ENCODE measurements at regions not wholly inside any gene's neighbourhood (a gene's known extent, or its start where the extent isn't known, plus 50 kb on each side); places are given as distances from the start of the nearest gene placed in this dataset.

GRCh38 chrX:20350596-20350995 lies 83.9 kb upstream of the RPS6KA3 start:
- H3K79me2 ChIP-seq (ENCODE audit: insufficient read depth, low read length) = no peaks in the 10 kb centered on the region
- no peaks in the 10 kb centered on the region for H4K20me1 ChIP-seq (ENCODE audit: insufficient read depth)
- H3K4me3 ChIP-seq (replicated peaks in 1 of 2; ENCODE audit: low read depth in 1 of 2, low read length in 2 of 2) = no peak overlapping the region
- no peak overlapping the region for H3K4me2 ChIP-seq (ENCODE audit: low read length)
- ATAC-seq = no peak
- no peak overlapping the region for H3K9ac ChIP-seq (ENCODE audit: low read length)
- H3K27ac ChIP-seq (ENCODE audit: low read depth, low read length) = no peak overlapping the region
- no peaks in the 10 kb centered on the region for H3K9me3 ChIP-seq (ENCODE audit: control insufficient read depth in 1 of 2, insufficient read depth in 1 of 2, low read depth in 1 of 2, low read length in 2 of 2)
- no peak overlapping the region for H2AFZ ChIP-seq (ENCODE audit: low read depth, low read length, poor library complexity, severe bottlenecking)
- RAD21 ChIA-PET (ENCODE audit: low non-redundant PET in 1 of 2, low total read pairs in 2 of 2, uncharacterized antibody in 2 of 2, unreplicated experiment in 2 of 2) = no interaction called here
- DNase-seq (ENCODE audit: low read depth, low spot score) = no peak
- no peaks in the 10 kb centered on the region for H3K9me2 ChIP-seq (ENCODE audit: insufficient read depth)
- TF ChIP-seq EZH2phosphoT487 (IDR thresholded peaks at IDR 0.05; ENCODE audit: borderline replicate concordance) = no peak
- no peak for TF ChIP-seq SIN3A (IDR thresholded peaks at IDR 0.05; ENCODE audit: low read depth)
- TF ChIP-seq JUND (IDR thresholded peaks at IDR 0.05) = no peak
- no peak for TF ChIP-seq TCF7L2 (IDR thresholded peaks at IDR 0.05; ENCODE audit: borderline replicate concordance, extremely low read depth, insufficient read depth, insufficient read length)
- TF ChIP-seq ZFX (IDR thresholded peaks at IDR 0.05) = no peak
- no peak for TF ChIP-seq RAD21 (IDR thresholded peaks at IDR 0.05; ENCODE audit: low read depth)
- TF ChIP-seq CBX3 (IDR thresholded peaks at IDR 0.05; ENCODE audit: low read depth) = no peak
- TF ChIP-seq SP1 (IDR thresholded peaks at IDR 0.05; ENCODE audit: low read depth) = no peak
- no peak for TF ChIP-seq POLR2AphosphoS5 (IDR thresholded peaks at IDR 0.05; ENCODE audit: low read depth, low read length)
- no peak for TF ChIP-seq CEBPB (IDR thresholded peaks at IDR 0.05; ENCODE audit: low read depth)
- no peak for TF ChIP-seq ELF1 (IDR thresholded peaks at IDR 0.05; ENCODE audit: borderline replicate concordance, low read depth)
- no peak for TF ChIP-seq ATF3 (IDR thresholded peaks at IDR 0.05)
- intact Hi-C loops (cut with micrococcal nuclease) = no loop called here
- no peaks in the 10 kb centered on the region for H3K4me1 ChIP-seq (ENCODE audit: control insufficient read depth in 1 of 2, insufficient read depth in 2 of 2, low read length in 2 of 2)
- POLR2A ChIA-PET = no interaction called here
- CTCF ChIA-PET = no interaction called here
- BruUV-seq (replicated peaks) = no TSS peak
- no peaks in the 10 kb centered on the region for H3K36me3 ChIP-seq (ENCODE audit: control insufficient read depth in 1 of 2, insufficient read depth in 2 of 2, low read length in 2 of 2)
- H3K27me3 ChIP-seq (ENCODE audit: insufficient read depth, low read length) = no peaks in the 10 kb centered on the region

GRCh38 chrX:20348139-20348538 lies 81.4 kb upstream of the RPS6KA3 start:
- ChIA-PET CTCF (no interaction called here), POLR2A (no interaction called here), RAD21 (ENCODE audit: low non-redundant PET in 1 of 2, low total read pairs in 2 of 2, uncharacterized antibody in 2 of 2, unreplicated experiment in 2 of 2) (no interaction called here)
- H3K9ac ChIP-seq (ENCODE audit: low read length) = no peak overlapping the region
- H3K79me2 ChIP-seq (ENCODE audit: insufficient read depth, low read length) = no peaks in the 10 kb centered on the region
- no peak overlapping the region for H3K4me3 ChIP-seq (replicated peaks in 1 of 2; ENCODE audit: low read depth in 1 of 2, low read length in 2 of 2)
- H4K20me1 ChIP-seq (ENCODE audit: insufficient read depth) = no peaks in the 10 kb centered on the region
- H3K4me2 ChIP-seq (ENCODE audit: low read length) = no peak overlapping the region
- no peaks in the 10 kb centered on the region for H3K9me2 ChIP-seq (ENCODE audit: insufficient read depth)
- TF ChIP-seq ZBTB33 (IDR thresholded peaks at IDR 0.05; ENCODE audit: extremely low read depth, insufficient replicate concordance, low read length) (no peak), JUND (IDR thresholded peaks at IDR 0.05) (no peak), CBX3 (IDR thresholded peaks at IDR 0.05; ENCODE audit: low read depth) (no peak), MAX (IDR thresholded peaks at IDR 0.05) (no peak), SRF (IDR thresholded peaks at IDR 0.05; ENCODE audit: low read depth) (no peak), CEBPB (IDR thresholded peaks at IDR 0.05; ENCODE audit: low read depth) (no peak), ZFX (IDR thresholded peaks at IDR 0.05) (no peak), EZH2phosphoT487 (IDR thresholded peaks at IDR 0.05; ENCODE audit: borderline replicate concordance) (no peak), YY1 (IDR thresholded peaks at IDR 0.05; ENCODE audit: extremely low read depth, insufficient replicate concordance, low read depth, low read length) (no peak), ZNF274 (IDR thresholded peaks at IDR 0.05; ENCODE audit: low read depth, low read length) (no peak)
- intact Hi-C loops (cut with micrococcal nuclease) = no loop called here
- no peaks in the 10 kb centered on the region for H3K9me3 ChIP-seq (ENCODE audit: control insufficient read depth in 1 of 2, insufficient read depth in 1 of 2, low read depth in 1 of 2, low read length in 2 of 2)
- DNase-seq (ENCODE audit: low read depth, low spot score) = no peak
- H3K36me3 ChIP-seq (ENCODE audit: control insufficient read depth in 1 of 2, insufficient read depth in 2 of 2, low read length in 2 of 2) = no peaks in the 10 kb centered on the region
- H2AFZ ChIP-seq (ENCODE audit: low read depth, low read length, poor library complexity, severe bottlenecking) = no peak overlapping the region
- no peak overlapping the region for H3K27ac ChIP-seq (ENCODE audit: low read depth, low read length)
- H3K4me1 ChIP-seq (ENCODE audit: control insufficient read depth in 1 of 2, insufficient read depth in 2 of 2, low read length in 2 of 2) = no peaks in the 10 kb centered on the region
- no peak for ATAC-seq
- H3K27me3 ChIP-seq (ENCODE audit: insufficient read depth, low read length) = no peaks in the 10 kb centered on the region
- no TSS peak for BruUV-seq (replicated peaks)
